CD8-positive, alpha-beta memory T cell (primary cell): ENCODE measurements at regions not wholly inside any gene's neighbourhood (a gene's known extent, or its start where the extent isn't known, plus 50 kb on each side); places are given as distances from the start of the nearest gene placed in this dataset.
"Not testable (repeated sequence)": the region's sequence is repeated elsewhere in the genome, so short reads cannot be mapped to it uniquely, and the experiment has no call there.

Experiments used
- CTCF ChIA-PET: fragments of 350-600 bp; sonication (Branson Sonifier 250); formaldehyde crosslinking; loops from one replicate; lab custom pipeline; 2021; ENCODE audit warnings: antibody characterized with exemption; lab: Charles Lee
- POLR2A ChIA-PET: fragments of 350-600 bp; sonication (Branson Sonifier 250); formaldehyde crosslinking; loops from one replicate; lab custom pipeline; 2021; ENCODE audit warnings: antibody characterized with exemption; lab: Charles Lee
- DNase-seq, 5 donors: peaks; one replicate each; pipeline versions ENCODE4 v3.0.0 to v3.0.0-alpha.2; 2020 to 2022; ENCODE audit warnings: mixed read lengths in 1 of 5
- H3K27ac ChIP-seq: one replicate; pipeline ENCODE4 v1.7.0; 2013; ENCODE audit warnings: low read depth, mild to moderate bottlenecking, low read length, moderate library complexity
- H3K27me3 ChIP-seq: 2 replicates; pipeline ENCODE4 v1.7.0; 2013; ENCODE audit warnings: low read length, mild to moderate bottlenecking; ENCODE audit not compliant: insufficient read depth, poor library complexity, severe bottlenecking
- H3K36me3 ChIP-seq: 2 replicates; pipeline ENCODE4 v1.7.0; 2013; ENCODE audit warnings: mild to moderate bottlenecking, low read length, moderate library complexity; ENCODE audit not compliant: insufficient read depth
- H3K4me1 ChIP-seq: 2 replicates; pipeline ENCODE4 v1.7.0; 2013; ENCODE audit warnings: mild to moderate bottlenecking, low read length, moderate library complexity; ENCODE audit not compliant: insufficient read depth
- H3K4me3 ChIP-seq: 2 replicates; pipeline ENCODE4 v1.7.0; 2013; ENCODE audit warnings: mild to moderate bottlenecking, low read length
- H3K9me3 ChIP-seq: 2 replicates; pipeline ENCODE4 v1.7.0; 2013; ENCODE audit warnings: mild to moderate bottlenecking, low read length
- H3K27ac Mint-ChIP-seq, 8 donors: one replicate each; pipeline ENCODE4 v1.8.0; 2020 to 2021; ENCODE audit warnings: mixed read lengths in 8 of 8, mild to moderate bottlenecking in 6 of 8, inconsistent platforms in 3 of 8, moderate library complexity in 3 of 8
- H3K27me3 Mint-ChIP-seq, 2 donors: one replicate each; pipeline ENCODE4 v1.8.0; 2020 to 2021; ENCODE audit warnings: mixed read lengths in 2 of 2, mild to moderate bottlenecking in 1 of 2, moderate library complexity in 1 of 2
- H3K36me3 Mint-ChIP-seq, 3 donors: one replicate each; pipeline ENCODE4 v1.8.0; 2020 to 2021; ENCODE audit warnings: mixed read lengths in 3 of 3, inconsistent platforms in 1 of 3, mild to moderate bottlenecking in 1 of 3
- H3K4me1 Mint-ChIP-seq, 3 donors: one replicate each; pipeline ENCODE4 v1.8.0; 2020 to 2021; ENCODE audit warnings: mixed read lengths in 3 of 3, inconsistent platforms in 1 of 3, mild to moderate bottlenecking in 1 of 3
- H3K4me3 Mint-ChIP-seq, 7 donors: one replicate each; pipeline ENCODE4 v1.8.0; 2020 to 2021; ENCODE audit warnings: mixed read lengths in 7 of 7, mild to moderate bottlenecking in 6 of 7, moderate library complexity in 4 of 7, inconsistent platforms in 2 of 7
- H3K9me3 Mint-ChIP-seq, 5 donors: one replicate each; pipeline ENCODE4 v1.8.0; 2020 to 2022; ENCODE audit warnings: mixed read lengths in 5 of 5, mild to moderate bottlenecking in 3 of 5, moderate library complexity in 2 of 5, inconsistent platforms in 1 of 5

DNA sequence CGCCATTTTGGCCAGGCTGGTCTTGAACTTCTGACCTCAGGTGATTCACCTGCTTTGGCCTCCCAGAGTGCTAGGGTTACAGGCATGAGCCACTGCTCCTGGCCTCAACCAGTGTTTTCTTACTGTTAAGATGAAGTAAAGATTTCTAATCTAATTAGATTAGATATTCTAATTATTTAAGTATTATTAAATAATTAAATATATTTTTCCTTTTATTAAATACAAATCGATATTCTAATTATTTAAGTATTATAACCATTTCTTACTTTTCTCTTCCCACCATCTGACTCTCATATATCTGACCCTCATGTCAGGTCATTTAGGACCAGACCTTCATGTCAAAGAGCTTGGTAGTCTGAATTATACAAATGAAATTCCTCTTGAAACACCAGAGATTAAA is 1291.9 kb upstream of the EPHA6 start:
- Histone ChIP-seq H3K27ac (no peak overlapping the region), H3K4me3 (no peak overlapping the region), H3K27me3 (no peaks in the 10 kb centered on the region), H3K36me3 (no peaks in the 10 kb centered on the region), H3K9me3 (no peaks in the 10 kb centered on the region), H3K4me1 (no peaks in the 10 kb centered on the region)
- Mint-ChIP-seq H3K4me3 (no peak overlapping the region), H3K27ac (no peak overlapping the region), H3K9me3 (peaks cover 0 to 13% (median 0%) of the 10 kb centered on the region in 5 donors), H3K27me3 (no peaks in the 10 kb centered on the region), H3K4me1 (no peaks in the 10 kb centered on the region), H3K36me3 (no peaks in the 10 kb centered on the region)
- ChIA-PET POLR2A (no interaction called here), CTCF (no interaction called here)
- no peak for DNase-seq

DNA sequence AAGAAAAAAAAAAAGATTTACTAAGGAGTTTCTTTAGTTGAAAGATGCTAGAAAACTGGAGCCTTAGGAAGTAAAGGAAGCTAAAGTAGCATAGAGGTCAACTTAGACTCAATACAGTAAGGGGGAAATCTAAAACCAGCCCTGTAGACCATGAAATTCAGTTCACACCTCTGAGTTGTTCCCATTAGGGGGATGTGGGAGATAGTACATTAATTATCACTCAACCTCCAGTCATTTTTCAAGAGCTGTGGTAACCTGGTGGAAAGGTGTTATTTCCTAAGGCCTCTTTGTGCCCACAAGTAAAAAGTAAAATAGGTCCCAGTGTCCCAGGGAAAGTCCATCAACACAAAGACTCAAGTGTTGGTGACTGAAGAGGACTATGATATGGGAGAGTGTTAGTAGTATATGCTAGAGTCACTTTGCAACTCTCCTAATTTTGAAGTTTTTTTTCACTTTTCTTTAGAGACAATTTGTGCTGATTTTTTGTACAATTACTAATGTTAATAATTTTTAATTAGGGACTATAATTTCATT is 1274.4 kb upstream of the EPHA6 start:
- Mint-ChIP-seq H3K36me3 (no peaks in the 10 kb centered on the region), H3K27ac (no peak overlapping the region), H3K4me1 (no peaks in the 10 kb centered on the region), H3K4me3 (no peak overlapping the region), H3K9me3 (peaks cover 1 to 18% (median 5%) of the 10 kb centered on the region in 5 donors), H3K27me3 (no peaks in the 10 kb centered on the region)
- Histone ChIP-seq H3K27me3 (no peaks in the 10 kb centered on the region), H3K36me3 (no peaks in the 10 kb centered on the region), H3K4me3 (no peak overlapping the region), H3K9me3 (no peaks in the 10 kb centered on the region), H3K4me1 (no peaks in the 10 kb centered on the region), H3K27ac (no peak overlapping the region)
- POLR2A ChIA-PET = no interaction called here
- CTCF ChIA-PET = no interaction called here
- DNase-seq = no peak

DNA sequence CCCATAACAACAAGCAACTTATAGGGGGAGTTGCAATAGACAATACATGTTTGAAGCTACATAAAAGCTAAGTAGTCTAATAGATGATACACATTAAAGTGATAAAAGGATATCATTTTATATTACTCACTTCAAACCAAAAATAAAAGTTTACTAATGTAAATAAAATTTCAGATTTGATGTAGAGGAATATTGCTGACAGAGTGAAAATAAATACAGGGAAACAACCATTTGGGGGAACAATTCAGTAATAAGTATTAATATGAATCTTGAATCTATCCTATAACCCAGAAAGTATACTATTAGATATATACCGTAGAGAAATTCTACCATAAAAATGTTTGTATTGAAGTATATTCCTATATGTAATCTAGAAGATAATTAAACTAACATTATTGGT is 1248.9 kb upstream of the EPHA6 start:
- ChIA-PET CTCF (no interaction called here), POLR2A (no interaction called here)
- H3K36me3 ChIP-seq = no peaks in the 10 kb centered on the region
- no peak for DNase-seq
- H3K9me3 ChIP-seq = no peaks in the 10 kb centered on the region
- no peak overlapping the region for H3K4me3 Mint-ChIP-seq
- no peaks in the 10 kb centered on the region for H3K27me3 ChIP-seq
- no peak overlapping the region for H3K4me3 ChIP-seq
- no peak overlapping the region for H3K27ac ChIP-seq
- no peak overlapping the region for H3K27ac Mint-ChIP-seq
- no peaks in the 10 kb centered on the region for H3K4me1 Mint-ChIP-seq
- no peaks in the 10 kb centered on the region for H3K27me3 Mint-ChIP-seq
- H3K4me1 ChIP-seq = no peaks in the 10 kb centered on the region
- peaks cover 0 to 32% (median 9%) of the 10 kb centered on the region in 5 donors for H3K9me3 Mint-ChIP-seq
- no peaks in the 10 kb centered on the region for H3K36me3 Mint-ChIP-seq

DNA sequence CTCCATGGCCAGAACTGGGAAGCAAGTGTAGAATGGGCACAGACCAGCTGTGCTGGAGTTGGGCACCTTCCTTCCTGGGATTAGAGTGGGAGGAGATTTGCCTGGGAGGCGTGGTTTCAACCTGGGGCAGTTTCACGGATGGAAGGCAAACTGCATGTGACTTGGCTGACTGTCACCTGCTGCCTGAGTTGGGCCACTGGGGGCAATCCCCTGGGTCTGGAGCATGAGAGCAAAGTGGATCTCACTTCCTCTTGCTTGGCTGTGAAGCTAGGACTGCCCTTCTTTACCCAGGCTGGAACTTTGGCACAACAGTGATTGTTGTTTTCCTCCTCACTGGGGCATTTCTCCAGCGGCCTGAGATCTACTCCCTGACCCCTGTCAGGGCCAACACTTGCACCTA is 1247.0 kb upstream of the EPHA6 start:
- POLR2A ChIA-PET = no interaction called here
- H3K27ac Mint-ChIP-seq = peak overlapping the region in 1 of 8 donors; percentile 69

DNA sequence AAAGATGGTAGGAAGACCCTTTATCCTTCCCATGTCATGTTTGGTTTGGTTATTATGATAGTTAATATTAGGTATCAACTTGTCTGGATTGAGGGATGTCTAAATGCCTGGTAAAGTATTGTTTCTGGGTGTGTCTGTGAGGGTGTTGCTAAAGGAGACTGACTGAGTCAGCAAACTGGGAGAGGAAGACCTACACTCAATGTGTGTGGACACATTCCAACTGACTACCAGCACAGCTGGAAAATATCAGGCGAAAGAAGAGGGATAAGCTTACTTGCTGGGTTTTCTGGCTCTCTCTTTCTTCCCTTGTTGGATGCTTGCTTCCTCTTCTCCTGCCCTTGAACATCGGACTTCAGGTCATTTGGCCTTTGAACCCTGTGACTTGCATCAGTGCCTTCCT is 1227.6 kb upstream of the EPHA6 start:
- Mint-ChIP-seq H3K4me3 (no peak overlapping the region), H3K27me3 (no peaks in the 10 kb centered on the region), H3K9me3 (peaks cover 0 to 9% (median 3%) of the 10 kb centered on the region in 5 donors), H3K36me3 (no peaks in the 10 kb centered on the region), H3K27ac (no peak overlapping the region), H3K4me1 (no peaks in the 10 kb centered on the region)
- DNase-seq = no peak
- no peaks in the 10 kb centered on the region for H3K36me3 ChIP-seq
- ChIA-PET CTCF (interaction anchor here (1.3 kb wide), 1 partner anchor 9 kb away, joined by 3 read pairs; no protein-coding TSS in a partner anchor), POLR2A (no interaction called here)
- no peaks in the 10 kb centered on the region for H3K27me3 ChIP-seq
- H3K27ac ChIP-seq = no peak overlapping the region
- H3K4me3 ChIP-seq = no peak overlapping the region
- H3K4me1 ChIP-seq = no peaks in the 10 kb centered on the region
- H3K9me3 ChIP-seq = no peaks in the 10 kb centered on the region

More for the DNA sequence above, 1247.0 kb upstream of the EPHA6 start:
- Mint-ChIP-seq H3K9me3 (peaks cover 0 to 27% (median 8%) of the 10 kb centered on the region in 5 donors), H3K27me3 (no peaks in the 10 kb centered on the region), H3K4me1 (no peaks in the 10 kb centered on the region), H3K36me3 (no peaks in the 10 kb centered on the region), H3K4me3 (no peak overlapping the region)
- Histone ChIP-seq H3K36me3 (no peaks in the 10 kb centered on the region), H3K4me1 (no peaks in the 10 kb centered on the region), H3K4me3 (no peak overlapping the region), H3K9me3 (no peaks in the 10 kb centered on the region), H3K27ac (no peak overlapping the region), H3K27me3 (no peaks in the 10 kb centered on the region)
- no peak for DNase-seq
- CTCF ChIA-PET = no interaction called here

DNA sequence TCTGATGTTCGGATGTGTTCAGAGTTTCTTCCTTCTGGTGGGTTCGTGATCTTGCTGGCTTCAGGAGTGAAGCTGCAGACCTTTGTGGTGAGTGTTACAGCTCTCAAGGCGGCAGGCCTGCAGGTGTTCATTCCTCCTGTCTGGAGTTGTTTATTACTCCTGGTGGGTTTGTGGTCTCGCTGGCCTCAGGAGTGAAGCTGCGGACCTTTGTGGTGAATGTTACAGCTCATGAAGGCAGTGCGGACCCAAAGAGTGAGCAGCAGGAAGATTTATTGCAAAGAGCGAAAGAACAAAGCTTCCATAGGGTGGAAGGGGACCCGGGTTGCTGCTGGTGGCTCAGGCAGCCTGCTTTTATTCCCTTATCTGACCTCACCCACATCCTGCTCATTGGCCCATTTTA is 1226.8 kb upstream of the EPHA6 start:
- H3K36me3 ChIP-seq, H3K4me3 Mint-ChIP-seq, H3K4me3 ChIP-seq, H3K4me1 Mint-ChIP-seq, H3K4me1 ChIP-seq, H3K27ac Mint-ChIP-seq, DNase-seq, H3K9me3 ChIP-seq, H3K36me3 Mint-ChIP-seq, H3K27ac ChIP-seq, POLR2A ChIA-PET, H3K9me3 Mint-ChIP-seq, H3K27me3 Mint-ChIP-seq, H3K27me3 ChIP-seq: not testable (repeated sequence)
- CTCF ChIA-PET = interaction anchor here (1.3 kb wide), 1 partner anchor 10 kb away, joined by 3 read pairs; no protein-coding TSS in a partner anchor

DNA sequence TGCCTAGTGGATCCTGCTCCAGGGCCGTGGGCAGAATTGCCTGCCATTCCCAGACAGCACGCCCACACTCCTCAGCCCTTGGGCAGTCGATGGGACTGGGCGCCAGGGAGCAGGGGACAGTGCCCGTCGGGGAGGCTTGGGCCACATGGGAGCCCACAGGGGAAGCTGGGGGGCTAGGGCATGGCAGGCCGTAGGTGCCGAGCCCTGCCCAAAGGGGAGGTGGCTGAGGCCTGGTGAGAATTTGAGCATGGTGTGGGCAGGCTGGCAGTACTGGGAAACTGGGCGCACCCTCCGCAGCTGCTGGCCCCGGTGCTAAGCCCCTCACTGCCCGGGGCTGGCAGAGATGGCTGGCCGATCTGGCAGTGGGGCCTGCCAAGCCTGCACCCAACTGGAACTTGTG is 1225.9 kb upstream of the EPHA6 start:
- Histone ChIP-seq H3K4me1 (no peaks in the 10 kb centered on the region), H3K36me3 (no peaks in the 10 kb centered on the region), H3K27me3 (no peaks in the 10 kb centered on the region), H3K27ac (no peak overlapping the region), H3K4me3 (no peak overlapping the region), H3K9me3 (no peaks in the 10 kb centered on the region)
- Mint-ChIP-seq H3K4me1 (no peaks in the 10 kb centered on the region), H3K36me3 (no peaks in the 10 kb centered on the region), H3K9me3 (peaks cover 0 to 9% (median 7%) of the 10 kb centered on the region in 5 donors), H3K4me3 (no peak overlapping the region), H3K27me3 (peaks cover 0 to 2% of the 10 kb centered on the region in 2 donors), H3K27ac (no peak overlapping the region)
- no peak for DNase-seq
- ChIA-PET POLR2A (no interaction called here), CTCF (no interaction called here)

DNA sequence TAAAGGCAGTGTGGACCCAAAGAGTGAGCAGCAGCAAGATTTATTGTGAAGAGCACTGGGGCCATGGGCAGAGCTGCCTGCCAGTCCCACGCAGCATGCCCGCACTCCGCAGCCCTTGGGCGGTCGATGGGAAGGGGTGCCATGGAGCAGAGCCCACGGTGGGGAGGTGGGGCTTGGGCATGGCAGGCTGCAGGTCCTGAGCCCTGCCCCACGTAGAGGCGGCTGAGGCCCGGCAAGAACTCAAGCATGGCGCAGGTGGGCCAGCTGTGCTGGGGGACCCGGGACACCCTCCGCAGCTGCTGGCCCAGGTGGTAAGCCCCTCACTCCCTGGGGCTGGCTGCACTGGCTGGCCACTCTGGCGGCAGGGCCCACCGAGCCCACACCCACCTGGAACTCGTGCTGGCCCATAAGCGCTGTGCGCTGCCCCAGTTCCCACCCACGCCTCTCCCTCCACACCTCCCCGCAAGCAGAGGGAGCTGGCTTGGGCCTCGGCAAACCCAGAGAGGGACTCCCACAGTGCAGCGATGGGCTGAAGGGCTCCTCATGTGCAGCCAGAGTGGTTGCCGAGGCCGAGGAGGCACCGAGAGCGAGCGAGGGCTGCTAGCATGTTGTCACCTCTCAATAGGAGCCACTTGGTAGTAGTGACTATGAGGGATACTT is 1218.8 kb upstream of the EPHA6 start:
- Mint-ChIP-seq H3K4me1 (no peaks in the 10 kb centered on the region), H3K36me3 (no peaks in the 10 kb centered on the region), H3K9me3 (peaks cover 0 to 7% (median 3%) of the 10 kb centered on the region in 5 donors), H3K27me3 (peaks cover 0 to 2% of the 10 kb centered on the region in 2 donors), H3K27ac (no peak overlapping the region), H3K4me3 (no peak overlapping the region)
- Histone ChIP-seq H3K27ac (no peak overlapping the region), H3K36me3 (no peaks in the 10 kb centered on the region), H3K27me3 (no peaks in the 10 kb centered on the region), H3K9me3 (no peaks in the 10 kb centered on the region), H3K4me3 (no peak overlapping the region), H3K4me1 (no peaks in the 10 kb centered on the region)
- CTCF ChIA-PET = no interaction called here
- POLR2A ChIA-PET = no interaction called here
- no peak for DNase-seq
